ENCODE measurements at regions not wholly inside any gene's neighbourhood (a gene's known extent, or its start where the extent isn't known, plus 50 kb on each side); places are given as distances from the start of the nearest gene placed in this dataset.

DNA sequence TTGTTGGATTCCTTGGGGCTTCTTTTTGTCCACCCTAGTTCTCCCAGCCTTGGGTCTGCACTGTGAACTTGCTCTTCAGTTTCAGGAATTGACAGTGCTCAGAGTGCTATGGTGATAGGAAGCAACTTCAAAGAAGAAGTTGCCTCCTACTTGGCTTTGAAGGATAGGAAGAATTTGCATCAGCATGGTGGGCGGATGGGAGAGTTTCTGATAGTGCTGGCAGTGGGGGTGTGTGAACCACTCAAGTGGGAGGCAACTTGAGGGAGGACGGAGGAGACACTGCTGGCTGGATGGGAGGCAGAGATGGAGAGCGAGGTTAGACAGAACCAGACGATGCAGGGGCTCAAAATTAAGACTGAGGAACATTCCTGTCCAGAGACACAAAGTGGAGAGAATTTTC, 164.4 kb upstream of the SKOR2 start:
- TF ChIP-seq, protein P1, sequence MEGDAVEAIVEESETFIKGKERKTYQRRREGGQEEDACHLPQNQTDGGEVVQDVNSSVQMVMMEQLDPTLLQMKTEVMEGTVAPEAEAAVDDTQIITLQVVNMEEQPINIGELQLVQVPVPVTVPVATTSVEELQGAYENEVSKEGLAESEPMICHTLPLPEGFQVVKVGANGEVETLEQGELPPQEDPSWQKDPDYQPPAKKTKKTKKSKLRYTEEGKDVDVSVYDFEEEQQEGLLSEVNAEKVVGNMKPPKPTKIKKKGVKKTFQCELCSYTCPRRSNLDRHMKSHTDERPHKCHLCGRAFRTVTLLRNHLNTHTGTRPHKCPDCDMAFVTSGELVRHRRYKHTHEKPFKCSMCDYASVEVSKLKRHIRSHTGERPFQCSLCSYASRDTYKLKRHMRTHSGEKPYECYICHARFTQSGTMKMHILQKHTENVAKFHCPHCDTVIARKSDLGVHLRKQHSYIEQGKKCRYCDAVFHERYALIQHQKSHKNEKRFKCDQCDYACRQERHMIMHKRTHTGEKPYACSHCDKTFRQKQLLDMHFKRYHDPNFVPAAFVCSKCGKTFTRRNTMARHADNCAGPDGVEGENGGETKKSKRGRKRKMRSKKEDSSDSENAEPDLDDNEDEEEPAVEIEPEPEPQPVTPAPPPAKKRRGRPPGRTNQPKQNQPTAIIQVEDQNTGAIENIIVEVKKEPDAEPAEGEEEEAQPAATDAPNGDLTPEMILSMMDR (IDR thresholded peaks at IDR 0.05) = no peak
- intact Hi-C loops (cut with micrococcal nuclease) = no loop called here
- Mint-ChIP-seq H3K4me1 (ENCODE audit: low read depth) (no peaks in the 10 kb centered on the region), H3K9me3 (no peaks in the 10 kb centered on the region), H3K27me3 (peaks cover 25% of the 10 kb centered on the region), H3K4me3 (no peak overlapping the region), H3K27ac (no peak overlapping the region), H3K36me3 (ENCODE audit: low read depth) (no peaks in the 10 kb centered on the region)
- DNase-seq (no peak), ATAC-seq (no peak)
- ChIA-PET CTCF (no interaction called here), POLR2A (no interaction called here)

DNA sequence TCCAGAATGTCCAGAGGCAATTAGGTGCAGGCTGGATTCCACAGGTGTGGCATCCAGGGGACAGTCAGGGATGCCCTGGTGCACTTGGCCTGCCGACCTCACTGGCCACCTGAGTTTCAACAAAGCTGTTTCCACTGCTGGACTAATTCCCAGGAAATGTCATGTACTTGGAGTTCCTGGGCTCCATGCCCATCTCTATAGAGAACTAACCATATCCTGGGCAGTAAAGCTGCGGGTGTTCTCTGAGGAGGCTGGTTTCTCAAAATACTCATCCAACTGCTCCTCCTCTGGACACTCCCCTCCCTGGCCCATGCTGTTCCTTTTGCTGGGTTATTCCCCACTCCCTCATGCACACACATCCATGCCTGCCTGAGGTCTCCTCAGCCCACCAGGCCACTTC, 161.9 kb upstream of the SKOR2 start:
- TF ChIP-seq, protein P1 (IDR thresholded peaks at IDR 0.05) = no peak
- Mint-ChIP-seq H3K27me3 (peaks cover 15% of the 10 kb centered on the region), H3K9me3 (no peaks in the 10 kb centered on the region), H3K4me3 (no peak overlapping the region), H3K27ac (no peak overlapping the region), H3K36me3 (ENCODE audit: low read depth) (no peaks in the 10 kb centered on the region), H3K4me1 (ENCODE audit: low read depth) (no peaks in the 10 kb centered on the region)
- ChIA-PET CTCF (no interaction called here), POLR2A (no interaction called here)
- no peak for DNase-seq
- intact Hi-C loops (cut with micrococcal nuclease) = no loop called here
- no peak for ATAC-seq

DNA sequence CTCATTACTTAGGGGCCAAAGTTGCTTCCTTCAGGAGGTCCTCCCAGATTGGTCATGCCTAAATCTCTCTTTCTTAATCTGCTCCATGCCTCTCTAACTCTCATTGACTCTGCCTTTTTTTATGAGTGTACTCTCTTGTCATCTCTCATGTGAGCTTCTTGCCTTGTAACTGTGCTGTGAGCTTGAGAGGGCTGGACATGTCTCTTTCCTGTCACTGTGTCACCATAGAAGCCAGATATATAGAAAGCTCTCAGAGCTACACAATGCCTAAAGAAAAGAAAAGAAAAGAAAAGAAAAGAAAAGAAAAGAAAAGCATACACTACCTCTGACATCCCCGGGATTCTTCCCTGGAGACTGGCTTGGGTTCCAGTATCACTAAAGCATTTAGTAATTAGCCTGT, 161.5 kb upstream of the SKOR2 start:
- ATAC-seq (no peak), DNase-seq (no peak)
- ChIA-PET CTCF (no interaction called here), POLR2A (no interaction called here)
- no peaks in the 10 kb centered on the region for H3K36me3 Mint-ChIP-seq (ENCODE audit: low read depth)
- peaks cover 13% of the 10 kb centered on the region for H3K27me3 Mint-ChIP-seq
- H3K4me3 Mint-ChIP-seq = no peak overlapping the region
- TF ChIP-seq, protein P1 (IDR thresholded peaks at IDR 0.05) = no peak
- no peaks in the 10 kb centered on the region for H3K9me3 Mint-ChIP-seq
- intact Hi-C loops (cut with micrococcal nuclease) = no loop called here
- H3K27ac Mint-ChIP-seq = no peak overlapping the region
- no peaks in the 10 kb centered on the region for H3K4me1 Mint-ChIP-seq (ENCODE audit: low read depth)

DNA sequence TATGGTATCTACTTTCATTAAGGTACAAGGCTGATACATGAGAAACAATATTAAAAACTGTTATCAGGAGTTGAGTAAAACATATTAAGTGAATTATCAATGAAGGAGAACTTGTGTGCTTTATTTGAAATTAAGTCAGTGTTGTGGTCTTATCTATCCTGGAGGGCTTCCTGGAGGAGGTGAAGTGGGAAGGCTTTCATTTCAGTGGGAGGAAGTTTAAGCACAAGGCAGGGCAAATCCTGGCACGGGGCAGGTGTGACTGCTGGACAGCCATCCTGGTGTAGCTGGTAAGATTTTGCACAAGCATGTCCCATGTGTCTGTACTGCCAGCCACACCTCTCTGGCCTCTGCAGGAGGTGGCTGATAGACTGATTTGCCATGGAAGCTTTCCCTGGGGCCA, 159.7 kb upstream of the SKOR2 start:
- intact Hi-C loops (cut with micrococcal nuclease) = no loop called here
- Mint-ChIP-seq H3K9me3 (no peaks in the 10 kb centered on the region), H3K36me3 (ENCODE audit: low read depth) (no peaks in the 10 kb centered on the region), H3K4me1 (ENCODE audit: low read depth) (no peaks in the 10 kb centered on the region), H3K27ac (no peak overlapping the region), H3K4me3 (no peak overlapping the region), H3K27me3 (peaks cover 6% of the 10 kb centered on the region)
- no peak for ATAC-seq
- no peak for DNase-seq
- TF ChIP-seq, protein P1 (IDR thresholded peaks at IDR 0.05) = no peak
- ChIA-PET POLR2A (no interaction called here), CTCF (no interaction called here)

DNA sequence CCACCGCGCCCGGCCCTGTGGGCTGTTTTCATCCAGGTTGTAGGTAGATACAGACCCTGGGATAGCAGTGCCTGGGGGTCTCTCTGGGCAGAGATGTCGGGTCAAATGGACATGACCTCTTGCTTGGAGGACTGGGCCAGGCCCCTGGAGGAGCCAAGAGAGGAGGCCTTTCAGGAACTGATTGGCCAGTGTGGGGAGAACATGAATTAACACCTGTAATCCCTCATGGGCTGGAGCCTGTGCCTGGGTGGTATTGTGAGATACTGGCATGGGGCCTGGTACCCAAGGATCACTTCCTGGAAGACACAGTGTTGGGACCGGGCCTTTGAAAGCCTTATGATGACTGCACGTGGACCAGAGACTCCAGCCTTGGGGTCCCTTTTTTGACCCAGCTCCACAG, 158.7 kb upstream of the SKOR2 start:
- POLR2A ChIA-PET = no interaction called here
- Mint-ChIP-seq H3K4me1 (ENCODE audit: low read depth) (no peaks in the 10 kb centered on the region), H3K27me3 (no peaks in the 10 kb centered on the region), H3K4me3 (no peak overlapping the region), H3K9me3 (no peaks in the 10 kb centered on the region), H3K36me3 (ENCODE audit: low read depth) (no peaks in the 10 kb centered on the region), H3K27ac (no peak overlapping the region)
- TF ChIP-seq, protein P1 (IDR thresholded peaks at IDR 0.05) = no peak
- intact Hi-C loops (cut with micrococcal nuclease) = no loop called here
- CTCF ChIA-PET = no interaction called here
- no peak for ATAC-seq
- no peak for DNase-seq
